Mammary epithelial cell (primary cell): ENCODE measurements at regions not wholly inside any gene's neighbourhood (a gene's known extent, or its start where the extent isn't known, plus 50 kb on each side); places are given as distances from the start of the nearest gene placed in this dataset.

Experiments
- EZH2 ChIP-seq: IDR thresholded peaks from 2 replicates; pipeline ENCODE4 v1.6.1; 2012; ENCODE audit warnings: low read length, inconsistent platforms, borderline replicate concordance
- TF ChIP-seq, protein P1 (sequence below), 2 donors: IDR thresholded peaks in 1 of 2; conservative IDR thresholded peaks in 1 of 2; 2 replicates each; pipeline ENCODE4 v1.5.1; 2011 to 2012; ENCODE audit warnings: inconsistent platforms in 2 of 2, low read length in 2 of 2, mild to moderate bottlenecking in 2 of 2, control low read depth in 1 of 2, low read depth in 1 of 2; ENCODE audit not compliant: insufficient read depth in 1 of 2; ENCODE audit errors: extremely low read depth in 1 of 2

DNA sequence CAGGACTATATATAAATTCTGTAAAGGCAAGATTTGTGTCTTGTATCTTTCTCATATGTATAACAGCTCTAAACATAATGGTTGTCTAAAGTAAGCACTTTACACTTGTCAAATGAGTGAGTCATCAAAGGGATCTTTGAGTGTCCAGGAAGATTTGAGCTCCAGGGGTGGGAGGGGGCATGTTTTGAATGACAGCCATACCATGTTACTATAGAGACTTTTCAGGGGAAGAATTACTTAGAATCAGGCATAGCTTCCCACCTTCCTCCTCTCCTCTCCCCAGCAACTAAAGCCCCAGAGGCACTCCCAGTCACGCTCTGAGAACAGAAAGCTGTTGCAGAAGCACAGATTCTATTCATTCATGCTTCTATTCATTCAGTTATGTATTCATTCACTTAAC, 65.8 kb upstream of the ALK start:
- TF ChIP-seq, protein P1, sequence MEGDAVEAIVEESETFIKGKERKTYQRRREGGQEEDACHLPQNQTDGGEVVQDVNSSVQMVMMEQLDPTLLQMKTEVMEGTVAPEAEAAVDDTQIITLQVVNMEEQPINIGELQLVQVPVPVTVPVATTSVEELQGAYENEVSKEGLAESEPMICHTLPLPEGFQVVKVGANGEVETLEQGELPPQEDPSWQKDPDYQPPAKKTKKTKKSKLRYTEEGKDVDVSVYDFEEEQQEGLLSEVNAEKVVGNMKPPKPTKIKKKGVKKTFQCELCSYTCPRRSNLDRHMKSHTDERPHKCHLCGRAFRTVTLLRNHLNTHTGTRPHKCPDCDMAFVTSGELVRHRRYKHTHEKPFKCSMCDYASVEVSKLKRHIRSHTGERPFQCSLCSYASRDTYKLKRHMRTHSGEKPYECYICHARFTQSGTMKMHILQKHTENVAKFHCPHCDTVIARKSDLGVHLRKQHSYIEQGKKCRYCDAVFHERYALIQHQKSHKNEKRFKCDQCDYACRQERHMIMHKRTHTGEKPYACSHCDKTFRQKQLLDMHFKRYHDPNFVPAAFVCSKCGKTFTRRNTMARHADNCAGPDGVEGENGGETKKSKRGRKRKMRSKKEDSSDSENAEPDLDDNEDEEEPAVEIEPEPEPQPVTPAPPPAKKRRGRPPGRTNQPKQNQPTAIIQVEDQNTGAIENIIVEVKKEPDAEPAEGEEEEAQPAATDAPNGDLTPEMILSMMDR (conservative IDR thresholded peaks at IDR 0.05 in 1 of 2, IDR thresholded peaks at IDR 0.05 in 1 of 2; ENCODE audit: extremely low read depth in 1 of 2, insufficient read depth in 1 of 2, low read depth in 1 of 2, low read length in 2 of 2): no peak
- no peak for TF ChIP-seq EZH2
